ENCODE measurements at regions not wholly inside any gene's neighbourhood (a gene's known extent, or its start where the extent isn't known, plus 50 kb on each side); places are given as distances from the start of the nearest gene placed in this dataset.

- peaks cover 0 to 2% (median 0%) of the 10 kb centered on the region in 5 experiments for H3K9me3 ChIP-seq (ENCODE audit: control extremely low read depth in 1 of 5, control insufficient read depth in 4 of 5, insufficient read depth in 2 of 5, low read depth in 1 of 5, low read length in 4 of 5)
- CTCF ChIA-PET, result no interaction called here
- H3K4me3 ChIP-seq (ENCODE audit: control insufficient read depth in 1 of 7, extremely low read depth in 1 of 7, insufficient read depth in 4 of 7, low read depth in 2 of 7, low read length in 6 of 7), result no peak overlapping the region
- H3K36me3 ChIP-seq (ENCODE audit: control insufficient read depth in 4 of 4, insufficient read depth in 4 of 4, low read length in 3 of 4), result no peaks in the 10 kb centered on the region
- H3K27me3 ChIP-seq (replicated peaks in 2 of 5; ENCODE audit: control insufficient read depth in 4 of 5, insufficient read depth in 5 of 5, low read length in 4 of 5), result peaks cover 0 to 4% (median 0%) of the 10 kb centered on the region in 5 experiments
- H3K27ac ChIP-seq (ENCODE audit: insufficient read depth in 1 of 2, low read depth in 1 of 2, low read length in 2 of 2, poor library complexity in 1 of 2, severe bottlenecking in 2 of 2), result no peak overlapping the region
- no peak for DNase-seq
- POLR2A ChIA-PET, result no interaction called here
- 96% methylated on average over 2 of the region's 2 CpGs for WGBS (ENCODE audit: insufficient coverage)
- no peaks in the 10 kb centered on the region for H3K4me1 ChIP-seq (ENCODE audit: control extremely low read depth in 1 of 4, control insufficient read depth in 4 of 4, insufficient read depth in 4 of 4, low read length in 3 of 4)
These were observed 617.0 kb upstream of the TMEM132C start for GRCh38 chr12:127649961-127650360.

- no peaks in the 10 kb centered on the region for H3K4me1 ChIP-seq (ENCODE audit: control extremely low read depth in 1 of 4, control insufficient read depth in 4 of 4, insufficient read depth in 4 of 4, low read length in 3 of 4)
- H3K4me3 ChIP-seq (ENCODE audit: control insufficient read depth in 1 of 7, extremely low read depth in 1 of 7, insufficient read depth in 4 of 7, low read depth in 2 of 7, low read length in 6 of 7), result no peak overlapping the region
- H3K9me3 ChIP-seq (ENCODE audit: control extremely low read depth in 1 of 5, control insufficient read depth in 4 of 5, insufficient read depth in 2 of 5, low read depth in 1 of 5, low read length in 4 of 5), result peaks cover 0 to 2% (median 0%) of the 10 kb centered on the region in 5 experiments
- ChIA-PET CTCF (no interaction called here), POLR2A (no interaction called here)
- H3K27me3 ChIP-seq (replicated peaks in 2 of 5; ENCODE audit: control insufficient read depth in 4 of 5, insufficient read depth in 5 of 5, low read length in 4 of 5), result peaks cover 0 to 4% (median 0%) of the 10 kb centered on the region in 5 experiments
- 100% methylated on average over 4 of the region's 5 CpGs for WGBS (ENCODE audit: insufficient coverage)
- no peak for DNase-seq
- no peak overlapping the region for H3K27ac ChIP-seq (ENCODE audit: insufficient read depth in 1 of 2, low read depth in 1 of 2, low read length in 2 of 2, poor library complexity in 1 of 2, severe bottlenecking in 2 of 2)
- no peaks in the 10 kb centered on the region for H3K36me3 ChIP-seq (ENCODE audit: control insufficient read depth in 4 of 4, insufficient read depth in 4 of 4, low read length in 3 of 4)
These were observed 616.3 kb upstream of the TMEM132C start for GRCh38 chr12:127650626-127651025.

- Histone ChIP-seq H3K36me3 (ENCODE audit: control insufficient read depth in 4 of 4, insufficient read depth in 4 of 4, low read length in 3 of 4) (no peaks in the 10 kb centered on the region), H3K9me3 (ENCODE audit: control extremely low read depth in 1 of 5, control insufficient read depth in 4 of 5, insufficient read depth in 2 of 5, low read depth in 1 of 5, low read length in 4 of 5) (peaks cover 0 to 2% (median 0%) of the 10 kb centered on the region in 5 experiments), H3K27ac (ENCODE audit: insufficient read depth in 1 of 2, low read depth in 1 of 2, low read length in 2 of 2, poor library complexity in 1 of 2, severe bottlenecking in 2 of 2) (no peak overlapping the region), H3K4me3 (ENCODE audit: control insufficient read depth in 1 of 7, extremely low read depth in 1 of 7, insufficient read depth in 4 of 7, low read depth in 2 of 7, low read length in 6 of 7) (no peak overlapping the region), H3K4me1 (ENCODE audit: control extremely low read depth in 1 of 4, control insufficient read depth in 4 of 4, insufficient read depth in 4 of 4, low read length in 3 of 4) (no peaks in the 10 kb centered on the region), H3K27me3 (replicated peaks in 2 of 5; ENCODE audit: control insufficient read depth in 4 of 5, insufficient read depth in 5 of 5, low read length in 4 of 5) (peaks cover 0 to 4% (median 0%) of the 10 kb centered on the region in 5 experiments)
- ChIA-PET POLR2A (no interaction called here), CTCF (no interaction called here)
- no peak for DNase-seq
- 100% methylated on average over 3 of the region's 4 CpGs for WGBS (ENCODE audit: insufficient coverage)
These were observed 614.7 kb upstream of the TMEM132C start for GRCh38 chr12:127652281-127652680.

DNA sequence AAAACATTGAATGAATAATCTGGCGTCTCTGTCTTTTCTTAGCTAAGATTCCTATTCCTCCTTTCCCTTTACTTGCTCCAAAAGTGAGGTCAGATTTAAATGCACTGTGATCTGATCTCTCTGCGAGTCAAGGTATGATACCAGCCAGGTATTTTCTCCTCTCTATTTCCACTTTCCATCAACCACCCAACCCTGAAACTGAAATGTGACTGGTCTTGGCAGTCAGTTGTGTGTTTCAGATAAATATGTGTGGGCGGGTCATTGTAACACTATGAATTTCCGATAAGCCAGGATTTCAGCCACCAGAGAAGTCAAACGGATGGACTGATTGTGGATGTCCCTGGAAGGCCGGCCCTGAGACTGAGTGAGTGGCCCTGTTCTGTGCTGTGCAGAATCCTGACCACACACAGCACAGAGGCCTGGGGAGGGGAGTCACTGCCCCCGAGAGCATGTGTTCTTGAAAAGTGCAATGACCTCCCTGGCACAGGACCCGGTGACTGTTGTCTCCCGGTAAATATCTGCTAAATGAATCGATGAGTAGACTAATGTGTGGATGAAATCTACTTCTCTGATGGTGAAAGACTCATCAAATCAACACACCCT, 612.5 kb upstream of the TMEM132C start:
- Histone ChIP-seq H3K27me3 (replicated peaks in 2 of 5; ENCODE audit: control insufficient read depth in 4 of 5, insufficient read depth in 5 of 5, low read length in 4 of 5) (peaks cover 0 to 1% (median 0%) of the 10 kb centered on the region in 5 experiments), H3K4me3 (ENCODE audit: control insufficient read depth in 1 of 7, extremely low read depth in 1 of 7, insufficient read depth in 4 of 7, low read depth in 2 of 7, low read length in 6 of 7) (no peak overlapping the region), H3K4me1 (ENCODE audit: control extremely low read depth in 1 of 4, control insufficient read depth in 4 of 4, insufficient read depth in 4 of 4, low read length in 3 of 4) (no peaks in the 10 kb centered on the region), H3K9me3 (ENCODE audit: control extremely low read depth in 1 of 5, control insufficient read depth in 4 of 5, insufficient read depth in 2 of 5, low read depth in 1 of 5, low read length in 4 of 5) (peaks cover 0 to 2% (median 0%) of the 10 kb centered on the region in 5 experiments), H3K27ac (ENCODE audit: insufficient read depth in 1 of 2, low read depth in 1 of 2, low read length in 2 of 2, poor library complexity in 1 of 2, severe bottlenecking in 2 of 2) (no peak overlapping the region), H3K36me3 (ENCODE audit: control insufficient read depth in 4 of 4, insufficient read depth in 4 of 4, low read length in 3 of 4) (no peaks in the 10 kb centered on the region)
- DNase-seq, result no peak
- WGBS (ENCODE audit: insufficient coverage), result 94% methylated on average over 8 of the region's 10 CpGs
- ChIA-PET CTCF (no interaction called here), POLR2A (no interaction called here)

- CTCF ChIA-PET, result no interaction called here
- Histone ChIP-seq H3K27me3 (replicated peaks in 2 of 5; ENCODE audit: control insufficient read depth in 4 of 5, insufficient read depth in 5 of 5, low read length in 4 of 5) (peaks cover 0 to 1% (median 0%) of the 10 kb centered on the region in 5 experiments), H3K9me3 (ENCODE audit: control extremely low read depth in 1 of 5, control insufficient read depth in 4 of 5, insufficient read depth in 2 of 5, low read depth in 1 of 5, low read length in 4 of 5) (peaks cover 0 to 2% (median 0%) of the 10 kb centered on the region in 5 experiments), H3K4me1 (ENCODE audit: control extremely low read depth in 1 of 4, control insufficient read depth in 4 of 4, insufficient read depth in 4 of 4, low read length in 3 of 4) (no peaks in the 10 kb centered on the region), H3K36me3 (ENCODE audit: control insufficient read depth in 4 of 4, insufficient read depth in 4 of 4, low read length in 3 of 4) (no peaks in the 10 kb centered on the region), H3K27ac (ENCODE audit: insufficient read depth in 1 of 2, low read depth in 1 of 2, low read length in 2 of 2, poor library complexity in 1 of 2, severe bottlenecking in 2 of 2) (no peak overlapping the region), H3K4me3 (ENCODE audit: control insufficient read depth in 1 of 7, extremely low read depth in 1 of 7, insufficient read depth in 4 of 7, low read depth in 2 of 7, low read length in 6 of 7) (no peak overlapping the region)
- WGBS (ENCODE audit: insufficient coverage), result 100% methylated on average over 2 of the region's 3 CpGs
- DNase-seq, result no peak
- POLR2A ChIA-PET, result no interaction called here
These were observed 611.3 kb upstream of the TMEM132C start for GRCh38 chr12:127655691-127656090.

DNA sequence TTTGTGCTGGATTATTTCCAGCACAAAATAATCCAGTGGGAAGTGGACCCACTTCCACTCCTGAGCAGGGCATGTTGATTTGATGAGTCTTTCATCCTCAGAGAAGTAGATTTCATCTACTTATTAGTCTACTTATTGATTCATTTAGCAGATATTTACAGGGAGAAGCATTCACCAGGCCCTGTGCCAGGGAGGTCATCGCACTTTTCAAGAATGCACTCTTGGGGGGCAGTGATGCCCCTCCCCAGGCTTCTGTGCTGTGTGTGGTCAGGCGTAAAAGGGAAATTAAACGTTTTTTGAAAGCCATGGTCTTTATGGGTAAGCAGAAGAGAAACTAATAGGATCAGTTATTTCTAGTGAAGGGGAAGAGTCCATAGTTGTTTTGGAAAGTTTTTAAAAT, 610.7 kb upstream of the TMEM132C start:
- H3K4me3 ChIP-seq (ENCODE audit: control insufficient read depth in 1 of 7, extremely low read depth in 1 of 7, insufficient read depth in 4 of 7, low read depth in 2 of 7, low read length in 6 of 7), result no peak overlapping the region
- POLR2A ChIA-PET, result no interaction called here
- 83% methylated on average over 1 of the region's 3 CpGs for WGBS (ENCODE audit: insufficient coverage)
- H3K4me1 ChIP-seq (ENCODE audit: control extremely low read depth in 1 of 4, control insufficient read depth in 4 of 4, insufficient read depth in 4 of 4, low read length in 3 of 4), result no peaks in the 10 kb centered on the region
- peaks cover 0 to 2% (median 0%) of the 10 kb centered on the region in 5 experiments for H3K9me3 ChIP-seq (ENCODE audit: control extremely low read depth in 1 of 5, control insufficient read depth in 4 of 5, insufficient read depth in 2 of 5, low read depth in 1 of 5, low read length in 4 of 5)
- H3K27me3 ChIP-seq (replicated peaks in 2 of 5; ENCODE audit: control insufficient read depth in 4 of 5, insufficient read depth in 5 of 5, low read length in 4 of 5), result peaks cover 0 to 1% (median 0%) of the 10 kb centered on the region in 5 experiments
- H3K27ac ChIP-seq (ENCODE audit: insufficient read depth in 1 of 2, low read depth in 1 of 2, low read length in 2 of 2, poor library complexity in 1 of 2, severe bottlenecking in 2 of 2), result no peak overlapping the region
- DNase-seq, result no peak
- CTCF ChIA-PET, result no interaction called here
- no peaks in the 10 kb centered on the region for H3K36me3 ChIP-seq (ENCODE audit: control insufficient read depth in 4 of 4, insufficient read depth in 4 of 4, low read length in 3 of 4)

GRCh38 chr12:127657036-127657435, 609.9 kb upstream of the TMEM132C start:
- peaks cover 0 to 1% (median 0%) of the 10 kb centered on the region in 5 experiments for H3K27me3 ChIP-seq (replicated peaks in 2 of 5; ENCODE audit: control insufficient read depth in 4 of 5, insufficient read depth in 5 of 5, low read length in 4 of 5)
- ChIA-PET POLR2A (no interaction called here), CTCF (no interaction called here)
- peaks cover 0 to 2% (median 0%) of the 10 kb centered on the region in 5 experiments for H3K9me3 ChIP-seq (ENCODE audit: control extremely low read depth in 1 of 5, control insufficient read depth in 4 of 5, insufficient read depth in 2 of 5, low read depth in 1 of 5, low read length in 4 of 5)
- DNase-seq, result no peak
- H3K36me3 ChIP-seq (ENCODE audit: control insufficient read depth in 4 of 4, insufficient read depth in 4 of 4, low read length in 3 of 4), result no peaks in the 10 kb centered on the region
- H3K4me1 ChIP-seq (ENCODE audit: control extremely low read depth in 1 of 4, control insufficient read depth in 4 of 4, insufficient read depth in 4 of 4, low read length in 3 of 4), result no peaks in the 10 kb centered on the region
- H3K27ac ChIP-seq (ENCODE audit: insufficient read depth in 1 of 2, low read depth in 1 of 2, low read length in 2 of 2, poor library complexity in 1 of 2, severe bottlenecking in 2 of 2), result no peak overlapping the region
- H3K4me3 ChIP-seq (ENCODE audit: control insufficient read depth in 1 of 7, extremely low read depth in 1 of 7, insufficient read depth in 4 of 7, low read depth in 2 of 7, low read length in 6 of 7), result no peak overlapping the region

Data from common myeloid progenitor, CD34-positive (primary cell).